ENCODE measurements at regions not wholly inside any gene's neighbourhood (a gene's known extent, or its start where the extent isn't known, plus 50 kb on each side); places are given as distances from the start of the nearest gene placed in this dataset.

- no peak for TF ChIP-seq POLR2A (IDR thresholded peaks at IDR 0.05)
- no peak for TF ChIP-seq POLR2AphosphoS5 (IDR thresholded peaks at IDR 0.05)
- peak in 4 of 5 experiments; percentile 20 to 31 (median 26) for TF ChIP-seq CTCF (IDR thresholded peaks at IDR 0.05)
These were observed 230.2 kb downstream of the TDRD3 start for GRCh38 chr13:60627071-60627686.

Measured in transverse colon (tissue), 4 donors.